GM18517 (cell line): ENCODE measurements at regions not wholly inside any gene's neighbourhood (a gene's known extent, or its start where the extent isn't known, plus 50 kb on each side); places are given as distances from the start of the nearest gene placed in this dataset.

Source experiments
- ATAC-seq: cut with Tn5 transposase; IDR thresholded peaks from one replicate; pipeline ENCODE4 v1.9.1; 2021; ENCODE audit warnings: mild to moderate bottlenecking, moderate library complexity; ENCODE audit not compliant: unreplicated experiment

DNA sequence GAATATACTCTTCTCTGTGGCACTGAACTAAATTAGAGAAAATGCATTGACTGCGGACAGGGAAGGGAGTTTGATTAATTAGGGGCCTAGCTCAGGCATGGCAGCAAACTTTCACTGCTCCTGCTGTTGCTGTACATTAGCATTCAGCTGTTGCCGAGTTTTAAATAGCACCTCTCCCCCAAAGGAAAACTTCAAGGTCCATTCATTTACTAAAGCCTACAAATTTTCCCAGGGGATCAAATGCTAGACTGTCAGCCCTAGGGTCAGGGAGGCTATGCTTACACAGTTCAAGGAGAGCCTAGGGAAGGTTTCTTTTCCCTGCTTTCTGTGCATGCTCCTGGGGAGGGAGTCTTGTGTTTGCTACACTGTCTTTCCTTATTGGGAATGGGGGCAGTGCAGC is 60.0 kb upstream of the GZMB start:
- no peak for ATAC-seq

DNA sequence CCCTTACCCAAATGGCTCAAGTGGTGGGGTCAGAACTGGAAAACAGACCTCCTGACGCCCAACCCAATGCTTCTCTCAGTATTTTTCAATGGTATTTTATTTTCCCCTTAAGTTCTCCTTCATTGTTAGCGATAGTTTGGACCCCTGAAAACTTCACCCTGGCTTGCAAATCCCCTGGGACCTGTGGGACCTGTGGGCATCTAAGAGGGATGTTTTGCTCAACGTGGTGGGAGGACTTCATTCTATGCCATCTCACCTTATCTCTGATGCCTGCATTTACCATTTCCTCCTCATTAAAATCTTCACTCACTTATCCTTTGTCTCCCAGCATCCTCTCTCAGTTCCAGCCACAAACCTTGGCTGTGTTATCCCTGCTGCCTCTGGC is 59.4 kb upstream of the GZMB start:
- no peak for ATAC-seq

DNA sequence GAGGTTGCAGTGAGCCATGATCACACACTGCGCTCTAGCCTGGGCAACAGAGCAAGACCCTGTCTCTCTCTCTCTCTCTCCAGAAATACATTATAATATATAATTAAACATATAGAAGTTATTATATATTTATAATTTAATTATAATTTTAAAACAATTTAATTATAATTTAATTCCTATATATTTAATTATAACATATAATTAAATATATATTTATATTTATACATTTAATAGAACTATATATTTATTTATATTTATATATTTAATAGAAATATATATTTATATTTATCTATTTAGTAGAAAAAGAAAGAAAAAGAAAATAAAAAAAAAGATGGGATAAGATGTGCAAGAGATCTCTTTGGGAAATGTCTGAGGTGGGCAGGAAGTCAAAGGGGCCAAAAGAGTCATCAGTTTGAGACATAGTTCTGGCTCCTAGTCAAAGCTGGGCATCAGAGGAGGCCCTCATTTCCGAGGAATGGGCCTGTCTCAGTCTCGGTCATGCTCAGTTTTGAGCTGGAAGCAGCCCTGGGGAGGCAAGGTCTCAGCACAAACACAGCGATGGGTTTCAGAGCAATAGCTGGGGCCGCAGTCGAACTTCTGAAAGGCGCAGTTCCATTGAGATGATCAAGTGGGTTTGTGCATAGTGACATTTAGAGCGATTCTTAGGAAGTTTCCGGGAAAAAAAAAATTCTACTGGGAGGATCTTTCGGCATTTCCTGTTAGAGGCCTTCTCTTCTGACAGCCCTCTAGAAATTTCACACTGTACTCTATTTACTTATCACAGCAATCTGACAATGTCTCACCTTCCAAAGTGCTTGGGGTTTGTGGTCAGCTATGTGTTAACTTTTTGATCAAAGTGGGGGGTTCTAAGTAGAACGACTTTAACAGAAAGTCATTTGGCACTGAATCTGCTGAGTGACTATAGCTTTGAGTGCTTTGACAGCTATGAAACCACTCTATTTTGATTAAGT is 58.7 kb upstream of the GZMB start:
- ATAC-seq = no peak

DNA sequence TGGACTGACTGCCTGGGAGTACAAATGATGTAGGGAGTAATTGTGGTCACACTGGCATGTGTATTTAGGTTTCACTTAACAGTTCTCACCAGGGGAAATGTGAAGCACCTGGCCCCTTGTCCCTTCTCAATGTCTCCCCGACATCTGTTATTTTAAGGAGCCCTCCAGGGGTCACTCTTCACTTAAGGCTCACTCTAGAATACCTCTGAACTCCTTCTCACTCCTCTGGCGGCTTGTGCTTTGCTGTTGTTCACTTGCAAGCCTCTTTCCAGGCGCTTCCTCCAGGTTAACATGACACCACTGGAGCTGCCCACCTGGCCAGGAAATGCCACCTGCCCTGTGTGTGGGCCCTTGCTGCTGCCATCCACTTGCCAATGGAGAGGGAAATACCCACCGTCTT is 56.5 kb upstream of the GZMB start:
- ATAC-seq = no peak

DNA sequence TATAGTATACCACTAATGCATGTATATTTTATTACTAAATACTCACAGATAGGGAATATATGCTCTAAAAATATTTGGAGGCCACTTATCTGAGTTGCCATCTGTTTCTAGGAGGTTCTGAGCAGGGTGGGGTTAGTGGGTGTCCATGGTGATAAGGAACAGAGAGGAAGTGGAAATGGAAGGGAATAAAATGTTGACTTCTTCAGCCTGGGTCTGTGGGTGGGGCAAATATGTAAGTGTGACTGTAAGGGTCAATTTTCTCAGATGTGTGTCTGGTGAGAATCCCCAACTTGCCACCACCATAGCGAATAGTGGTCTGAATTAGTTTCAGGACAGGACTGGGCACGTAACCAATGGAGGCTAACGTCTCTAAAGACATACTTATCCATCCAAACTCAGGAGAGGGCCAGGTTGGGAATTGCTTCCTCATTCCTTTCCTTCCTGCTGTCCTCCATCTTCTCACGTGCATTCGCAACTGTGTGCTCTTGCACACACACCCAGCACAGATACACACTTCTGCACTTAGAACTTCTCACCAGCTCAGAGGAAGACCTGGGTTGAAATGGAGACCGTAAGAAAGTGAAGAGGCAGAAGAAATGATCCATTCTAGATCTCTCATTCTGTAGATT is 54.2 kb upstream of the GZMB start:
- no peak for ATAC-seq
